HG03064 (cell line): ENCODE measurements at regions not wholly inside any gene's neighbourhood (a gene's known extent, or its start where the extent isn't known, plus 50 kb on each side); places are given as distances from the start of the nearest gene placed in this dataset.
"Not testable (repeated sequence)": the region's sequence is repeated elsewhere in the genome, so short reads cannot be mapped to it uniquely, and the experiment has no call there.

Experiments
- ATAC-seq: cut with Tn5 transposase; IDR thresholded peaks from one replicate; pipeline ENCODE4 v1.9.1; 2021; ENCODE audit warnings: low read depth; ENCODE audit not compliant: unreplicated experiment

DNA sequence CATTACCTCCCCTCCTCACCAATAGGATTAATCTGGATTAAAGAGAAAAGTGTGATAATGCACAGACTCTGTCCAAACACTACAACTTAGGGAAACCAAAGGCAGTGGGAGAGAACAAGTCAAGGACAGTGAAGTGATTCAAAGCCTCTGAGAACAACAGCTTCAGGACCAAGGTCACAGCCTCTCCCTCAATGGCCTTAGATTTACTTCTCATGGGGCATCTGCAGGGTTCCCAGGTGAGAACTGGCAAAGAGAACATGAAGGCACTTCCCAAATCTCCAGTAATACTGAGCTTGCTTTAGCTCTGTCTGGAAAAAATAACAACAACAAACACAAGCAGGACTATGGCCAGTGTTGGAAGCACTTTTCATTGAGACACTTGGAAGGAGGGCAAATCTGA is 99.8 kb upstream of the GOLGA6L22 start:
- ATAC-seq, result not testable (repeated sequence)

DNA sequence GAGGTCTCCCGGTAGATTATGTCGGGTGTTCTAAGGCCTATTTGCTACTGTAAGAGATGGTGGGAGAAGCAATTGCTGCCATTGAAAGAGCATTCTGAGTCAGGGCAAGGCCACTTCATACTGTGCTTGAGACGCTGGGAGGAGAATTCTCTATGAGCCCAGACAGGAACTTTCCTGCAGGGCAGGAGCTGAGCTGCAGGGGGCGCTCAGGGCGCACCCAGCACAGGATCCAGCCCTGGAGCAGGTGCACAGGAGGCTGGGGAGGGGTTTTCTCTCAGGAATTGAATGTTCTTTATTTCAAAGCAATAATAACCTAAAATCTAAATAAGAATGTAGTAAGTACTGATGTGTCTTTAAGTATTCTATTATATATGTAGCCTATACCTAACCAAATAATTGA is 99.1 kb upstream of the GOLGA6L22 start:
- ATAC-seq, result peak; percentile 59

DNA sequence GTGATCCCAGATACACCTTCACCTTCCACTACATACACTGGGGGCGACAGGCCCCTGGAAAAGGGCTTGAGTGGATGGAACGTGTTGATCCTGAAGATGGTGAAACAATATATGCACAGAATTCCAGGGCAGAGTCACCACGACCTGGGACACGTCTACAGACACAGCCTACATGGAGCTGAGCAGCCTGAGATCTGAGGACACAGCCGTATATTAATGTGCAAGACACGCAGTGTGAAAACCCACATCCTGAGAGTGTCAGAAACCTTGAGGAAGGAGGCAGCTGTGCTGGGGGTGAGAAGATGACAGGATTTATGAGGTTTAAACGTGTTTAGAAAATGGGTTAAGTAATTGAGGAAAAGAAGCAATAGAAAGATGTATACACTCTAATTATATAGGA is 98.0 kb upstream of the GOLGA6L22 start:
- ATAC-seq, result not testable (repeated sequence)

DNA sequence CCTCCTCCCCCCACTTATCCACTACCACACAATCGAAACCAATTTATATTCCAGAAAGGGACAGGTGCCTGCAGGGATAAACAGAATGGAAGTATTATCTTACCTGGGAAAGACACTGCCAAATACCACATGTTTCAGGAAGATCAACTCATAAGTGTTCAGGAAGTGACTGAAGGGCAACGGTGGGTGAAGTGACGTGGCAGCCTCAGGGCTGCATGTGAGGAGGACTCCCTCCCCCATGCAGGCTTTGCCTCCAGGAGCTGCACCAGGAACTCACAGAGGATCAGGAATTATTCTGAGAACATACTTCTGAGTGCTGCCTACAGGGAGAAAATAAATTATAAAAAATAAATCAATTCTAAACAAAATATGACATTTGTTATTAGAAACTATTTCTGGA is 96.2 kb upstream of the GOLGA6L22 start:
- ATAC-seq, result not testable (repeated sequence)

DNA sequence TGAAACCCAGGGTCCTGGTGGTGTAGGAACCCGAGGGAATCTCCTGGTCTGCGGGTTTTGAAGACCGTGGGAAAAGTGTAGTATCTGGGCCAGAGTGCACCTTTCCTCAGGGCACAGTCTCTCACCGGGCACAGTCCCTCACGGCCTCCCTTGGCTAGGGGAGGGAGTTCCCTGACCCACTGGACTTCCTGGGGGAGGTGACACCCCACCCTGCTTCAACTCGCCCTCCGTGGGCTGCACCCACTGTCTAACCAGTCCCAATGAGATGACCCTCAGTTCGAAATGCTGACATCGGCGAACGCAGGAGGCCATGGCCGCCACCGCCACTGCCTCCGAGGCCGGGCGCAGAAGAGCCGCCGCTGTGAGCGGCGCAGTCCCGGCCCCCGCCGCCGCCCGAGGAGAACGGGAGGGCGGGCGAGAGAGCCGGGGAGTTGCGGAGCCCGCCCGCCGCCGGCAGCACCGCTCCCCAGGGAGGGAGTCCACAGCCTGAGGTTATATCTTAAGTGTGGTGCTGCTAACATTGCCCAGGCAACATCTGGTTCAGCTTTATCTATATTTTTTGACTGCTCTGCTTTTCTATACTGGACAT is 87.4 kb upstream of the GOLGA6L22 start:
- ATAC-seq, result not testable (repeated sequence)

DNA sequence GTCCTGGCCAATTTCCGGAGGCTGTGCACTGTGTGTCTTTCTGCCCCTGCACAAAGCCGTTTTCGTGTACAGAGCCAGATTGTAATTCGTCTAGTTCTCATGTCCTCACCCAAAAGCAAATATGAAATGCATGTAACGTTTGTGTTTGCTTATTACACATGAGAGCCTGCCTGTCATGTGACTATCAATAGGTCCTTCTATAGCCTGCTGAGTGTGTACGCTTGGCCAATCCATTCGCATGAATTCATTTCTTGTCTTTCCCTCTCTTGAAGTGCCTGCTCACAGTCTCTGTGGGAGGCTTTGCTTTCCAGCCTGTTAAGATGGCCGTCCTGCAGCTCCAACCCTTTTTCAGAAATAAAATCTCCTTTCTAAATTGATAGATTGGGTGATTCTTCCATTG is 84.2 kb upstream of the GOLGA6L22 start:
- not testable (repeated sequence) for ATAC-seq

DNA sequence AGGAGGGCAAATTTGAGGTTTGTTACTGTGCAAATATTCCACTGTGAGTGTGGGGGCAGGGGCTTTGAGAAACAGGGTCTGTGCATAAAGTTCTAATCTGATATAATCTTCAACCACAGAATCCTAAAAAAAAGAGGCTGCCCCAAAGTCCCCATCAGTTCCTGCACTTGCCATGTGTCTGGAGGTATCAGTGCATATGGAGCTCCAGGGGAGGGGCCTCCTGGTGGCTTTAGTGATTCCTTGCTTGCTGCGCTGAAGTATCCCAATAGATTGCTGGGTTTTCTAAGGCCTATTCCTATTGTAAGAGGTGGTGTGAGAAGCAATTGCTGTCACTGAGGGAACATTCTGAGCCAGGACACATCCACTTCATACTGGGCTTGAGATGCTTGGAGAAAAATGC is 82.9 kb upstream of the GOLGA6L22 start:
- ATAC-seq, result not testable (repeated sequence)

DNA sequence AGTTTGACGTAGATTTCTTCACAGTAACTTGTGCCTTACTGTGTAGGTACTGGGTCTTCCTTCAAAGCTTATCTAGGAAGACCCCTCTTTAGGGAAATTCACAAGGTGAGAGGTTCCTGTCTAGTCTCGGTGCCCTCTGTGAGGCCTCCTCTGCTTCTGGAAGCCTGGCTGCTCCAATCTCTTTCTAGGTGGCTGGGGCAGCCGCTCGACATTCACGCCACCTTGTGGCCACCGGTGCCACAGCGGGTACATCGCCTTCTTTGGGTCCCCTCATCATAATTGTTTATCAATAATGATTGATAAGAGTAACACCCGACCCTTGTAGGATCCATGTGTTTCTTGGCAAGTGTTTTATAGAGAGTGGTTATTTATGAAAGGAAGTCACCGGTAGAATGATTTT is 80.8 kb upstream of the GOLGA6L22 start:
- ATAC-seq, result not testable (repeated sequence)

DNA sequence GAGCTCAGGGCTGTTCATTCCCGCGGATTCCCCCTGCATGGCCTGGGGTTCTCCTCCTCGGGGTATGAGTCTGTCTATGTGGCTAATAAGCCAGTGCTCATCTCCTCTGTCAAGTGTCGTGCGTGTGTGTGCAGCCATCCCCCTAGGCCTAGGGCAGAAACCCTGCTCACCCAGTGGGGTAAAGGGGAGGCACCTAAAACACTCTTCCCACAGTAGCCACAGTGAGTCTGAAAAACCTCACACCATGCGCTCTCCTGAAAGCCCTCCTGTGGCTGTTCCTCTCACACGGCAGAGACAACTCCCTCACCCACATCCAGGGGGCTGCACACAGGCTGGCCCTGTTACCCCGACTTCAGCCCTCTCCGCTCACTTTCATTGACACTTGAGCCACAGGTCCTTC is 71.0 kb upstream of the GOLGA6L22 start:
- not testable (repeated sequence) for ATAC-seq

DNA sequence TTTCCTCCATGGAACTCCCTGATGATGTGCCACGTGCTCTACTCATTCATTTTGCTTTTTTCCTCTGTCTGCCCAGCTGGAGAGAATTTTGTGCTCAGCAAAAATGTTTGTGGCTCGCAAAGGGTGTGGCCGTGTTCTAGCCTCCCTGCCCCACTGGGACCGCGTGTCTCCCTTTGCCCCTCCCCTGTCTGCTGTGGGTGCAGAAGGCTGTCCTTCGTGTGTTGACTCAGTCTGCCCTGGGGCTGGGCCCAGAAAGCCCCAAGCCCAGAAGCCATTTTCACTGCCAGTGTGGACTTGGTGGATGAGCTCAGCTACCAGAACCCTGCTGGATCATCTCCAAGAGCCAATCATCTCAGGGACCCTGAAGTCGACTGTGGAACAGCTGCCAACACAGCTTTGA is 70.3 kb upstream of the GOLGA6L22 start:
- ATAC-seq, result not testable (repeated sequence)

DNA sequence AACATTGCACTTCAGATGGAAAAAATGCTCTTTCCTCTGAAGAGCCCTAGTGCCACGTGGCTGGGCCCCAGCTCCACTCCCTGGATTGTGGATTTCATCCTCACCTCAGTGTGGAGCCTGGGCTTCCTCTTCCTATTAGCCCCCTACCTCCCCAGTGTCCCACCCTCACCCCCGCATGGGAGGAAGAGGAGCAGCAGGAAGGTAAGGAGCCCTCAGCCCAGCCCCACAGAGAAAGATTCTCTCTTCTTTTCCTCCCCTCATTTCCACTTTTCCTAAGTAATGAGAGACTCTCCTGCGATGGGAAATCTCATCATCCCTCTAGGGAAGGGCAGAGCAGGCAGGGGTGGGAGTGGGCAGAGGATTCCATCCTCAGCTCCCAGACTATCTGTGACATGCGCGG is 57.5 kb upstream of the GOLGA6L22 start:
- not testable (repeated sequence) for ATAC-seq

DNA sequence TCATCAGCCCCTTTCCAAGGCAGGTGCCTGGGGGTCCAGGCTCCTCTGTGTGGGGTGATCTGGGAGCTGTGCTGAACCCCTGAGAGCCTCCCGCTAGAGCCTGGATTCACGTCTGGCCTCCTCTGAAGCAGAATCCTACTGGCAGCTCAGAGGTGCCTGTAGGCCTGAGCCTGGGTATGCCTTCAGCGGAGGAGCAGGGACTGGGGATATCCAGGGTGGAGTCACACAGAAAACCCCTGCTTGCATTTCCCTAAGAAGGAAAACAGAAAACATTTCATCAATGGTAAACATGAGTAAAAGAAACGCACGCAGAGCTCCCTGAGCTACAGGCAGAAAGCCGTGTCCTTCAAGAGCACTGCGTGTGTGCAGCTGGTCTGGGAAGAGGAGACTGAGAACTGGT is 57.0 kb upstream of the GOLGA6L22 start:
- ATAC-seq, result not testable (repeated sequence)

DNA sequence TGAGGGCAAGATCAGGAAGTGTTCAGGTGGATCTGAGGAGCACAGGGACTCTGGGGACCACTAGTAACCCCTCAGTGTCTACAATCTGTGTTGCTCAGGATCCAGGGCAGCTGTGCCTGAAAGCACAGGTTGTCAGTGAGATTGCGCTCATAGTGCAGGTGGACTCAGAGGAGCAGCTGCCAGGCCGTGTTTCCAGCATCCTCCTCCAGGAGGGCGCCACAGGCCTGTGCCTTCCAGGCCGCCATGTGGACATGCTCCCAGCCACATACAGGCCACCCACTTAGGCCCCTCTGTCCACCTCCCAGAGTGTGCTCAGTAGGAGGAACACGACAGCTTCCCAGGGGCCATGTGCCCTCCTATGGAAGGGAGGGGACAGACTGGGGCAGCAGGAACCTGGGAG is 52.9 kb upstream of the GOLGA6L22 start:
- ATAC-seq, result not testable (repeated sequence)
